ENCODE measurements at regions not wholly inside any gene's neighbourhood (a gene's known extent, or its start where the extent isn't known, plus 50 kb on each side); places are given as distances from the start of the nearest gene placed in this dataset.

GRCh38 chr2:132037527-132038178 is 124.1 kb downstream of the ANKRD30BL start:
- no peaks in the 10 kb centered on the region for H3K79me2 ChIP-seq (ENCODE audit: control insufficient read depth, insufficient read depth, low read length)
- dilution Hi-C loops (cut with MboI; ENCODE audit: extremely low pct_ligation_motif_present, low sequenced_read_pairs), result no loop called here
- TF ChIP-seq, protein P1, sequence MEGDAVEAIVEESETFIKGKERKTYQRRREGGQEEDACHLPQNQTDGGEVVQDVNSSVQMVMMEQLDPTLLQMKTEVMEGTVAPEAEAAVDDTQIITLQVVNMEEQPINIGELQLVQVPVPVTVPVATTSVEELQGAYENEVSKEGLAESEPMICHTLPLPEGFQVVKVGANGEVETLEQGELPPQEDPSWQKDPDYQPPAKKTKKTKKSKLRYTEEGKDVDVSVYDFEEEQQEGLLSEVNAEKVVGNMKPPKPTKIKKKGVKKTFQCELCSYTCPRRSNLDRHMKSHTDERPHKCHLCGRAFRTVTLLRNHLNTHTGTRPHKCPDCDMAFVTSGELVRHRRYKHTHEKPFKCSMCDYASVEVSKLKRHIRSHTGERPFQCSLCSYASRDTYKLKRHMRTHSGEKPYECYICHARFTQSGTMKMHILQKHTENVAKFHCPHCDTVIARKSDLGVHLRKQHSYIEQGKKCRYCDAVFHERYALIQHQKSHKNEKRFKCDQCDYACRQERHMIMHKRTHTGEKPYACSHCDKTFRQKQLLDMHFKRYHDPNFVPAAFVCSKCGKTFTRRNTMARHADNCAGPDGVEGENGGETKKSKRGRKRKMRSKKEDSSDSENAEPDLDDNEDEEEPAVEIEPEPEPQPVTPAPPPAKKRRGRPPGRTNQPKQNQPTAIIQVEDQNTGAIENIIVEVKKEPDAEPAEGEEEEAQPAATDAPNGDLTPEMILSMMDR (optimal IDR thresholded peaks at IDR 0.05 in 1 of 3, IDR thresholded peaks at IDR 0.05 in 1 of 3, conservative IDR thresholded peaks at IDR 0.05 in 1 of 3; ENCODE audit: extremely low read depth in 1 of 3, insufficient read depth in 2 of 3, low read length in 3 of 3), result no peak
- no peak for TF ChIP-seq EZH2 (IDR thresholded peaks at IDR 0.05; ENCODE audit: low read length)
- H3K9me3 ChIP-seq (ENCODE audit: control insufficient read depth, low read depth, low read length), result no peaks in the 10 kb centered on the region
- H3K4me1 ChIP-seq (ENCODE audit: control insufficient read depth, extremely low read depth, insufficient read depth, low read length), result no peaks in the 10 kb centered on the region
- FAIRE-seq, result no peak
- no peaks in the 10 kb centered on the region for H3K9me1 ChIP-seq (ENCODE audit: control insufficient read depth, extremely low read depth, insufficient read depth, low read length)
- peak overlapping the region in 1 of 3 experiments; percentile 30 for H3K4me3 ChIP-seq (ENCODE audit: control insufficient read depth in 2 of 3, extremely low read depth in 1 of 3, insufficient read depth in 2 of 3, low read depth in 1 of 3, low read length in 3 of 3)
- H3K27me3 ChIP-seq (ENCODE audit: control insufficient read depth, extremely low read depth, insufficient read depth, low read length), result peaks cover 14% of the 10 kb centered on the region
- no peak overlapping the region for H3K27ac ChIP-seq (ENCODE audit: control insufficient read depth, insufficient read depth, low read length)
- H4K20me1 ChIP-seq (ENCODE audit: control insufficient read depth, extremely low read depth, insufficient read depth, low read length), result no peaks in the 10 kb centered on the region
- no peak for DNase-seq (ENCODE audit: low read depth, low spot score)
- no peak overlapping the region for H2AFZ ChIP-seq (ENCODE audit: control insufficient read depth, low read length)
- peak overlapping the region; percentile 10 for H3K4me2 ChIP-seq (ENCODE audit: control insufficient read depth, extremely low read depth, insufficient read depth, low read depth, low read length)
- no peaks in the 10 kb centered on the region for H3K36me3 ChIP-seq (ENCODE audit: control insufficient read depth in 2 of 2, extremely low read depth in 1 of 2, insufficient read depth in 2 of 2, low read length in 2 of 2)
- H3K9ac ChIP-seq (ENCODE audit: control insufficient read depth, extremely low read depth, insufficient read depth, low read length), result no peak overlapping the region

DNA sequence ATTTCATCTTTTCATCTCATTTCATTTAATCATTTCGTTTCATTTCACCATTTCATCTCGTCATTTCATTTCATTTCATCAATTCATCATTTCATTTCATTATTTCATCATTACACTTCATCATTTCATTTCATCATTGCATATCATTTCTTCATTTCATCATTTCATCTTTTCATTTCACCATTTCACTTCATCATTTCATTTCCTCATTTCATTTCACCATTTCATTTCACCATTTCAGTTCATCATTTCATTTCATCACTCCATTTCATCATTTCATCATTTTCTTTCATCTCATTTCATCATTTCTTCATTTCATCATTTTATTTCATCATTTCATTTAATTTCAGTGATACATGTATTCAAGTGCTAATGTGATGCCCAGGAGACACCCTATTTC is 127.1 kb downstream of the ANKRD30BL start:
- FAIRE-seq (no peak), DNase-seq (ENCODE audit: low read depth, low spot score) (no peak)
- TF ChIP-seq, protein P1 (optimal IDR thresholded peaks at IDR 0.05 in 1 of 3, IDR thresholded peaks at IDR 0.05 in 1 of 3, conservative IDR thresholded peaks at IDR 0.05 in 1 of 3; ENCODE audit: extremely low read depth in 1 of 3, insufficient read depth in 2 of 3, low read length in 3 of 3), result no peak
- TF ChIP-seq EZH2 (IDR thresholded peaks at IDR 0.05; ENCODE audit: low read length), result no peak
- H2AFZ ChIP-seq (ENCODE audit: control insufficient read depth, low read length), result no peak overlapping the region
- H3K27me3 ChIP-seq (ENCODE audit: control insufficient read depth, extremely low read depth, insufficient read depth, low read length), result peaks cover 14% of the 10 kb centered on the region
- H3K4me1 ChIP-seq (ENCODE audit: control insufficient read depth, extremely low read depth, insufficient read depth, low read length), result no peaks in the 10 kb centered on the region
- H3K4me3 ChIP-seq (ENCODE audit: control insufficient read depth in 2 of 3, extremely low read depth in 1 of 3, insufficient read depth in 2 of 3, low read depth in 1 of 3, low read length in 3 of 3), result no peak overlapping the region
- no peaks in the 10 kb centered on the region for H3K9me1 ChIP-seq (ENCODE audit: control insufficient read depth, extremely low read depth, insufficient read depth, low read length)
- H3K9me3 ChIP-seq (ENCODE audit: control insufficient read depth, low read depth, low read length), result no peaks in the 10 kb centered on the region
- no peak overlapping the region for H3K9ac ChIP-seq (ENCODE audit: control insufficient read depth, extremely low read depth, insufficient read depth, low read length)
- dilution Hi-C loops (cut with MboI; ENCODE audit: extremely low pct_ligation_motif_present, low sequenced_read_pairs), result no loop called here
- H3K36me3 ChIP-seq (ENCODE audit: control insufficient read depth in 2 of 2, extremely low read depth in 1 of 2, insufficient read depth in 2 of 2, low read length in 2 of 2), result no peaks in the 10 kb centered on the region
- no peaks in the 10 kb centered on the region for H3K79me2 ChIP-seq (ENCODE audit: control insufficient read depth, insufficient read depth, low read length)
- no peak overlapping the region for H3K4me2 ChIP-seq (ENCODE audit: control insufficient read depth, extremely low read depth, insufficient read depth, low read depth, low read length)
- no peak overlapping the region for H3K27ac ChIP-seq (ENCODE audit: control insufficient read depth, insufficient read depth, low read length)
- H4K20me1 ChIP-seq (ENCODE audit: control insufficient read depth, extremely low read depth, insufficient read depth, low read length), result no peaks in the 10 kb centered on the region
